Amygdala (tissue), 56 donors: ENCODE measurements at regions not wholly inside any gene's neighbourhood (a gene's known extent, or its start where the extent isn't known, plus 50 kb on each side); places are given as distances from the start of the nearest gene placed in this dataset.
"Not testable (repeated sequence)": the region's sequence is repeated elsewhere in the genome, so short reads cannot be mapped to it uniquely, and the experiment has no call there.

Experiments
- DNase-seq, 56 donors: peaks; one replicate each; lab custom pipeline; 2025; lab: John Stamatoyannopoulos, UW

DNA sequence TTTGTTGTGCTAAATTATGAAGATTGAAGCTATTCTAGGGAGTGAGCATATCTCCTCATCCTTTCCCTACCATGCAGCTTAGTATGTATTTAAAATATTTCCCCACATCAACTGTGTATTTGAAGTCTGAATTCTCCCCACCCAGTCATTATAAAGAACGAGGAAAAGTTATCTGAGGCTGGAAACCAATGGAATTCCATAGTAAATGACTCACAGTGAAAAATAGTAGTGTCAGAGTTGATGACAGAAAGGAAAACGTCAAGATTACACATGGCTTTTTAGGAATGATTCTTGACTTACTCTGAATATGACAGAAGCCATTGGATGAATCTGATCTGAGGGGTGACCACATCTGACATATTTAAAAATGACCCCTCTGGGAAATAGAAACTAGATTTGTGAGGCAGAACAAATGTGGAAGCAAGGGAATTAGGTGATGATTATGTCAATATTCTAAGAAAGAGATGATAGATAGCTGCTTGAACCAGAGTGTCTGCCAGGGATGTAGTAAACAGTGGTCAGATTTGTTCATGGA is 1768.9 kb upstream of the CDH9 start:
- DNase-seq, result no peak

DNA sequence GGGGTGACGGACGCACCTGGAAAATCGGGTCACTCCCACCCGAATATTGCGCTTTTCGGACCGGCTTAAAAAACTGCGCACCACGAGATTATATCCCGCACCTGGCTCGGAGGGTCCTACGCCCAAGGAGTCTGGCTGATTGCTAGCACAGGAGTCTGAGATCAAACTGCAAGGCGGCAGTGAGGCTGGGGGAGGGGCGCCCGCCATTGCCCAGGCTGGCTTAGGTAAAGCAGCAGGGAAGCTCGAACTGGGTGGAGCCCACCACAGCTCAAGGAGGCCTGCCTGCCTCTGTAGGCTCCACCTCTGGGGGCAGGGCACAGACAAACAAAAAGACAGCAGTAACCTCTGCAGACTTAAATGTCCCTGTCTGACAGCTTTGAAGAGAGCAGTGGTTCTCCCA is 1760.6 kb upstream of the CDH9 start:
- not testable (repeated sequence) for DNase-seq

DNA sequence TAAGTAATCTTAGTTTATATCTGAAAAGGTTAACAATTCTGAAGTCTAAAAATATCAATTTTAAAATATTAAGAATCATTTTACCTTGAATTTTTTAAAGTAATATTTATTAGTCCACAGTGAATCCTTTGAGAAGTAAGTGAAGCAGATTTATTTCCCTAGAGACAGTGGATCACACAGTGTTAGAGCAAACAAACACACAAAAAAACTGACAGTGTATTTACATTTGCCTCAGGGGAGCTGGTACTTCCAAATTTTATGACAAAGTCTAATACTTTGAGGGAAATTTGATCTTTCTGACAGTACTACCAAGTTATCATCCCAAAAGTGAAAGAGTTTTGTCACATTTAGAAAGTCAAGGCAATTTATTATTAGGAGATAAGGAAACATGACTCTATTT is 1750.6 kb upstream of the CDH9 start:
- no peak for DNase-seq

DNA sequence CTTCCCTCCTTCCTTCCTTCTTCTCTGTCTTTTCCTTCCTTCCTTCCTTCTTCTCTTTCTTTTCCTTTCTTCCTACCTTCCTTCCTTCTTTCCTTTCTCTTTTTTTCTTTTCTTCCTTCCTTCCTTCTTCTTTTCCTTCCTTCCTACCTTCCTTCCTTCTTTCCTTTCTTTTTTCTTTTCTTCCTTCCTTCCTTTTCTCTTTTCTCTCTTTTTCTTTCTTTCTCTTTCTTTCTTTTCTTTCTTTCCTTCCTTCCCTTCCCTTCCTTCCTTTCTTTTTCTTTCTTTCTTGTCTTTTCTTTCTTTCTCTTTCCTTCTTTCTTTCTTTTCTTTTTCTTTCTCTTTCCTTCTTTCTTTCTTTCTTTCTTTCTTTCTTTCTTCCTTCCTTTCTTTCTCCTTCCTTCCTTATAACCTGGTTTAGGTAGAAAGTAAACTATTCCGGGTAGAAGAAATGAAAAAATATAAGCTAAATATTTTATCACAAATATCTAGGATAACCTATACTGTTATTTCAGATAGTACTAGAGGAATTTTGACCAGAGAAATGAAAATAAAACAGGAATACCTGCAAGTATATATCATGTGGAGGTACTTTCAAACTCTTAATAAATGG is 1741.8 kb upstream of the CDH9 start:
- no peak for DNase-seq

DNA sequence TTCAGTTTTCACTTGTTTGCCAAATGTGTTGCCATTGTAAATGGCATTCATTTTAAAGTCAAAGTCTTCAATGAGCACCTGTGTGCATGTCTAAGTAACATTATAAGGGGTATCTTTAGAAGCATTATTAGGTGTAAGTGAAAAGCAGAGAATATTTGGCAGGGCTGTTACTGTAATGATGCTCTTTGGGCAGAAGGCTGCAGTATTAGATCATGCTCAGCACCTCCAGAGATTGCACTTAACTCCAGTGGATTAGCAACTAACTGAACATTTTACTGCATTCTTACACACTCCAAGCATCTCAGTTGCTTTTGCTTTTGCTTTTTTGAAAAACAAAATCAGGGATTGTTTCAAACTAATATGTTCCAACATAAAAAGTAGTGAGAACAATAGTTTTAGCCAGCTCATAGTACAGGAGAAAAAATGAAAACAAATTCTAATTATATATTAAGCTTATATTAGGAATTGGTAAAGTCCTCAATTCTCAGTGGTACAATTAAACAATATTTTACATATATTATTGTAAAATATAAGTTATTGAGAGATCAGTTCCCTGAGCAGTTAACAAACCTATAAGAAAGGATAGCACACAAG is 1740.9 kb upstream of the CDH9 start:
- DNase-seq, result no peak

DNA sequence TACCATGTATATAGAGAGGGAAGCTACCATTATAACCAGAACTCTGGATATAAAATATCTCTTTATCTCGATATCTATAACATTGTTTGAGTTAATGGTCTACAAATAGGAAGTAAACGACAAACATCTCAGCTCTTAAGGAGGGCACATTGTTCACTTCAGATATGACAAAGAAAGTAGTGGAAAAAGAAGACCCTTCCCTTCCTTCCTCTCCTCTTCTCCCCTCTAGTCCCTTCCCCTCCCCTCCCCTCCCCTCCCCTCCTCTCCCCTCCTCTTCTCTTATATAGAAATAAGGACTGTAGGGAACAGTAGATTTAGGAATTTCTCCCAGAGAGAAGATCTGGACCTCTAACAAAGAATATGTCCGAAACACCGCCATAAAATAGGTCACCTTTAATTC is 1731.9 kb upstream of the CDH9 start:
- DNase-seq, result no peak

DNA sequence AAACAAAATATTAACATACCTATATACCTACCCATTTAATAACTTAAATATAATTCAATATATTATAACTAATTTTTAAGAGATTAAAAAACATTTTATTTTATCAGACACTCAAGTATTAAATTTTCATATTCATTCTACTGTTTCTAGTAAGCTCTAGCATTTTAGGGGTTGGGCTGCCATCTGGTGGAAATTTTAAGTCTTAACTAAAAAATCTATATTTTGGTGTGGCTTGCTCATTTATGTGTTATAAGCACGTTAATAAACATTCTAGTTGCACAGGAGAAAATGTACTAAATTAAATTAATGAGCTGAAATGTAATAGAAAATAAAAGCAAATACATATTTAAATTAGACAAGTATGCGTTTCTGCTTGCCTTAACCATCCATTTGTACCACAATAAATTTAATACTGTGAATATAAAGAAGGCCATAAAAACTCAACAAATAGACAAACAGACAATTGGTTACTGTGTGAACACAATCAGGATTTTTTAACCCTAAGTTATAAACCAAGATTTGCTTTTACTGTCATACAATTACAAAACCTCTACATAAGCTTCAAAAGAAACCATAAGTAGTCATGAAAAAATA is 1728.3 kb upstream of the CDH9 start:
- DNase-seq, result peak in 4 of 56 donors; percentile 1 to 14 (median 9)

DNA sequence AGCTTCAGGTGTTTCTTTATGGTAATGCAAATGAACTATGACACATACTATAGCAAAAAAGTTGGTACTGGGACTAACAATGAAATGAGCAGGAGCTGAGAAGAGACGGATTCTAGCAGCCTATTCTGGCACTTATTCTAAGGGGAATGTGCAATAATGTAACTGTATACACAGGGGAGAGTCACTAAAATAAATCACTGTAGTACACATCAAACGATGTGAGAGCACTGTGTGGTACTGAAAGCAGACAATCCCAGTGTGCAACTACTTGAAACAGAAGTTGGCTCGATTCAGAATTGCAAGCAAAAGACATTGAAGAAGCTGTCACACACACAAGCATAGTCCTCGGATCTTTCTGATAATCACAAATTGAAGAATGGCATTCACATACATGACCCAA is 1713.0 kb upstream of the CDH9 start:
- DNase-seq, result no peak

DNA sequence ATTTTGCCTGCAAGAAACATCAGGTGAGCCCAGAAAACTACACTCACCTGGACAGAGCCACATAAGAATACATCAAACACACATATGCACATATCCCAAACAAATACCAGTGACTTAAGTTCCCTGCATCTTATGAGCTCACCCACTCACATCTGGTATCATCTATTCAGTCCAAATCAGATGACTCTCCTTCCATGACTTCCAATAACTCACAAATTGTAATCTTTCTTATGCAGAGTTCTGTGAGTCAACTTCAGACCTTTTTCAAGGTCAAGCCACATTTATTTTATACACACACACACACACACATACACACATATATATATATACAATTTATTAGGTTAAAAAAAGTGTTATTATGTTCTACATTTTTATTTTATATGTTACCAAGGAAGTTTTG is 1711.9 kb upstream of the CDH9 start:
- DNase-seq, result no peak

DNA sequence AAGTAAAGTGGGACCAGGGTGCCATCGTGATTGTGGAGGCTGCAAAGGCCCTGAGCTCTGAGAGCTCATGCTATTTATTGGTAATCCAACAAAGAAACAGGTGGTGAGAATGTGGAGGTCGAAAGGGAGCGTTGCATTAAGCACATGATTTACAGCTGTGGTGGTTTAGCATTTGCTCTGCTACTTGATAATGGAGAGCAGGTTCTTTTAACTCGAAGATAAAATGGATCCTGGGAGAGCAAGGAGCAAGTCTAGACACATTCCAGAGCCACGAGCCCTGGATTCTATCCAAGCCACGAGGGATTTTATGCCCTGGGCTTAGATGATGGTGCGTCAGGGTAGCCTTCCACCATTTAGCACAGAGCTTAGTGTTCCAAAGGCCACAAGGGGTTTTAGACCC is 1710.1 kb upstream of the CDH9 start:
- DNase-seq, result no peak

DNA sequence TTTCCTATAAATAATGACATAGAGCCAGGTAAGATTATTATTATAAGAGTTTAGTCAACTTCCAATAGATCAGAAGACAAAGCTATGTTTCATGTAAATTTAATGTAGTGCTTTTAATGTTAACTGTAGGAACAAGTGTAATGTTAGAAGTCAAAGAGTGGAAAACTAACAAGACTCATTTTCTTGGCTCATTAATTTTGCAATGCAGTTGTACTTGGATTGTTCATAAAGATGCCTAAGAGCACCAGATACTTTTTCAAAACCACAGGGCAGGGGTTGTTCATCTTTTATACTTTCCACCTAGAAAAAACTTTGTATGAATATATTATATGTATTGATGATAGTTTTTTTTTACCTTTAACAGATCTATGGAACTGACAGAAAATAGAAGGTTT is 1705.3 kb upstream of the CDH9 start:
- no peak for DNase-seq

DNA sequence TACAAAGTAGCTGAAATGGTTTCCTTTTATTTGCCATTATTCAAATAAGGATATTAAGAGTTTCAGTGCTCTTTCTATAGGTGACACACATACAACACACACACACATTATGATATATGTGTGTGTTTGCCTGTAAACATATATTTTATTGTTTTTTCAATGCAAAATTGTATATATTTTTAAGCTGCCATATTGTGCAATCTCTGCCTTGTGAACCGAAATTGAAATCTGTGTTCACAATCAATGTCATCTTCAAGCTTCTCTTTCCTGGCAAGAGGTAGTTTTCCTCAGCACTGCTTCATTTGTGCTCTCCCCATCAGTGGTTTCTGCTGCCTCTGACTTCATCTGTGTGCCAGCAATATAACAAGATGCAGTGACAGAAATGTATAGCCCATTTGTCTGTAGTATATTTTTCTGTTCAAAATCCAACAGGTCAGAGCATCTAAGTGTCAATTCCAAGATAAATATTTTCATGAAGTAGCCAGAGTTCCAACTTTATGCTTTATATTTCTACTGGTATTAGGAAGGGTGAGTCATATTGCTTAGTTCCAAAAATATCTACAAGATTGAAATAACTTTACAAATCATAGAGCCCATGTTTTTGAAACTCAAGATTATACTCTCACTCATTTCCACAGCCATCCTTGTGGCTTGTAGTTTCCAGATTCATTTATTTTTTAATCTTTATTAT is 1704.8 kb upstream of the CDH9 start:
- DNase-seq, result no peak

DNA sequence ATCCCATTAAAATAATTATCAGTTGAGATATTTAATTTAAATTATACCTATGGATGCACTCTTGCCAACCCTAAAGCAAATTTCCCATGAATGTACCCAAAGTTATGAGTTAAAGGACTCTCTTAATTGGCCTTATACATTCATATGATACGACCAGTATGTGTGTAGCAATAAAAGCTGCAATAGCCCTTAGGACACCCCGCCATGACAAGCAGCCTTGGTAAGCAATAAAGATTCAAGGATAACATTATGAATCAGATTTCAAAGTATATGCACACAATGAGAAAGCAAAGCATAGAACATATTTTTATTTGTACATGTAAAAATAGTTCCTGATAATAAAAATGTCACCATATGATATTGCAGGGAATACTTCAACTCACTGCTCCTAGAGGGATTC is 1699.3 kb upstream of the CDH9 start:
- DNase-seq, result no peak

DNA sequence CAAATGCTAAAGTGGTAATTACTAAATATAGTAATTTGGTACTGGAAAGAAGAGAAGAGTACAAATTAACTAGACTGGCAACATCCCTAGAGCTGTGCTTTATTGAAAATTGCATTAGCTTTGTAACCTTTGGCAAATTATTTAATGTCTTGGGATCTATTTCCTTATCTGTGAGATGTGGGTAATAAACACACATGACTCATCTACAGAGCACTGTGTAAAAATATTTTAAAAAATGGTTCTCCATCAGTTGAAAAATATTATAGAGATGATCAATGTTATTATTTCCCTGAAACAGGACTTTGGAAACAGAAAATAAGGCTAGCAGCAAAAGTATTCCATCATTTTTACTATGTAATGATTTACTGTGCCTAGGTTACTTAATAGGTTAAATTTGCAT is 1698.8 kb upstream of the CDH9 start:
- no peak for DNase-seq

DNA sequence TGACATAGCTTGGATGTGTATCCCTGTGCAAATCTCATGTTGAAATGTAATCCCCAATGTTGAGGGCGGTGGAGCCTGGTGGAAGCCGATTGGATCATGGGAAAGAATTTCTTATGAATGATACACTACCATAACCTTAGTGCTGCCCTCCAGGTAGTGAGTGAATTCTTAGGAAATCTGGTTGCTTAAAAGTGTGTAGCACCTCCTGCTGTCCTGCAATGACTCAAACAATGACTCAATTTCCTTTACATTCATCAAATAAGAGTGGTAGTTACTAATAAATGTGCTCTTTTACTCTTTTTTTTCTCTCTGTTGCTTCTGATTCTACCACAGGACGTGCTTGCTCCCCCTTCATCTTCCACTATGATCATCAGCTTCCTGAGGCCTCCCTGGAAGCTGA is 1696.0 kb upstream of the CDH9 start:
- DNase-seq, result no peak

DNA sequence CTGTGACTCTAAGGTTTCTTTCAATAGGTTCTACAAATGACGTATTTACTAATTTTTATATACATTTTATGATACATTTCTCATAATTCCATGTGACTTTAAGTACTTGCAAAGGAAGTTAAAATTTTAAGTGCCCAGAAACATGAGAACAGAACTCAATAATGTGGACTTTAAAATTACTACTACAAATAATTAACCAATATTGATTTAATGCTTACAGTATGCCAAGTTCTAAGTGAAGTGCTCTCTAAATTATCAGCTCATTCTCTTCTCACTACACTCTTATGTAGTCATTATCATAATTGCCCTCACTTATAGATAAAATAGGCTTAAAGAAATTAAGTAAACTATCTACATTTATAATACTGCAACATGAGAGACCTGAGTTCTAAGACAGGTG is 1690.7 kb upstream of the CDH9 start:
- no peak for DNase-seq

DNA sequence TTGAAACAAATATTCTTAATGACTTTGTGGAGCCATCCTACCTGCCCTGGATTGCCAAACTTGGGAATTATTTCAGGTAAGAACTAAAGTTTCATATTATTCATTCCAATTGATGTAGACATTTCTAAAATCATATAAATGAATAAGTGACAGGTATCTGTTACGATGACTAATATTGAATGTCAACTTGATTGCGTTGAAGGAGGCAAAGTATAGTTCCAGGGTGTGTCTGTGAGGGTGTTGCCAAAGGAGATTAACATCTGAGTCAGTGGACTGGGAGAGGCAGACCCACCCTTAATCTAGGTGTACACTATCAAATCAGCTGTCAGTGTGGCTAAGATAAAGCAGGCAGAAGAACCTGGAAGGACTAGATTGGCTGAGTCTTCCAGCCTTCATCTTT is 1688.4 kb upstream of the CDH9 start:
- no peak for DNase-seq

DNA sequence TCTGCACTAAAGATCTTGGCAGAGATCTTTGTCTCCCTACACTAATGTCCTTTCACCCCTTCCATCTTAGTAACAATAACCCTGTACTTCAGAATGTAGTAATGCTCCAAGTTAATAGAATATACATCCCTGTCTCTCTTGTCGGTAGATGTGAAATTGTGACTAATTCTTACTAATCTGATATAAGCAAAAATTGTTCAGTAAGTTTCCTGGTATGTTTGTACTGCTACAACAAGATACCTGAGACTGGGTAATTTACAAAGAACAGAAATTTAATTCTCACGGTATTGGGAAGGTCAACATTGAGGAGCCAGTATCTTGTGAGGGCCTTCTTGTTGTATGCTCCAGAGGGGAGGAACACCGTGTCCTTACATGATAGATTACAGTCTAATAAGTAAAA is 1686.6 kb upstream of the CDH9 start:
- DNase-seq, result no peak

DNA sequence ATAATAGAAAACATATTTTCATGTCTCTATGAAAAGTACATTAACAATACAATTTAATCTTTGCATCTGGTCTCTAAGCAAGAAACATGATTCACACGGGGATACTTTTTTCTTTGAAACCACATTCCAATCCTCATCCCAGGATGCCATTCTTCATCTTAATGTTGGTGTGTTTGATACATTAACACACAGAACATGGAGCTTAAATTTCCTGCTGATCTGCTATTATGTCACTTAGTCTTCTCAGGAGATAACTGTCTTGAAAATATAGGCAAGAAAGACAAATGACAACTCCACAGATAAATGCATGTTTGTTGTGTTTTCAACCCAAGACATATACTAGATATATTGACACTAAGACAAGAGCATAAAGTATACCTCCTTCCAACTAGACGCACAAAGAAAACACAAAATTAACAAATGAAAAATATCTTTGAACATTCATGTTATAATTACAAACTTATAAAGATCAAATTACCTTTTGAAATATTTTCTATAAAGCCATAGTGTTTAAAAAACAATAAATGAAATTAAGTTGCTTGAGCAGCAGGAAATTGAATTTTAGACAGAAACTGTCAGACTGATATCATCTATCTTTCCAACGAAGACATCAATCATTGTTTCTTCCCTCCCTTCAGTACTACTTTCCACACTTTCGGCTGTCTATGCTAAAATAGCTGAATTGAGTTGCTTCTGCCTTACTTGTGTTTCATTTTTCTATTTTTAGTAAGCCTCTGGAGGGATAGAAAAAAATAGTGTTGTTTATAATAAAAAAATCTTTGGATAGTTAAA is 1676.7 kb upstream of the CDH9 start:
- DNase-seq, result no peak

DNA sequence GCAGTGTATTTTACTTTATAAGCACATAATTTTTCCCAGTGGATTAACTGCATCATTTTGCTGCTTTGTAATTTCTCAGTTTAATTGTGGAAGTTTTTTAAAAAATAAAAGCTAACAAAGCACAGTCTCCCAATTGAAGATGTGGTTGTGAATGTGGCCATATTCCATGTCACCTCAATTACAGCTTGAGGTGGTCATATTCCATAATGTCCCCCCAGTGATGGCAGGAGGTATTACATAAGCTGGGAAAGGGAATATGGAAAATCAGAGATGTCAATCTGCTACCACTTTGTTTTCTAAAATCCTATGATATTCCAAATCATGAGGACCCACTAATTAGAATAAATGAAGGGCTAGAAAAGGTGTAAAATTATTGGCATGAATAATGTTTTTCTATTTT is 1672.0 kb upstream of the CDH9 start:
- no peak for DNase-seq

DNA sequence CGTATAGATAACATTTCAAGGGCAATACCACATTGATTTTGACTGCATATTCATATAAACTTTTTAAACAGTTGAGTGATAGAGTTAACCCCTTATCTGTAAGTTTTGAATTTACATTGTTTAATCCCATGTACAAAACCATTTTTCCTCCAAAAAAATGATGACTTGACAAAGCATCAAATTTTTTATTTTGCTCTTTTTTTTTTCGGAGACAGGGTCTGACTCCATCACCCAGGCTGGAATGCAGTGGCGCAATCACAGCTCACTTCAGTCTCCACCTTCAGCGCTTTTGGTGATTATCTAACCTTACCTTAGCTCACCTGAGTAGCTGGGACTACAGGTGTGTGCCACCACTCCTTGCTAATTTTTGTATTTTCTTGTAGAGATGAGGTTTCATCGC is 1670.1 kb upstream of the CDH9 start:
- DNase-seq, result no peak
